GM12878 (cell line): ENCODE measurements at regions not wholly inside any gene's neighbourhood (a gene's known extent, or its start where the extent isn't known, plus 50 kb on each side); places are given as distances from the start of the nearest gene placed in this dataset.
A peak's percentile ranks its signal among the peaks of the same experiment; 100 is the strongest.

Experiments
- ATF7 ChIP-seq: fragments of 450-650 bp; IDR thresholded peaks from 2 replicates; pipeline ENCODE4 v1.6.1; 2016; ENCODE audit warnings: low read depth, mild to moderate bottlenecking
- BCL11A ChIP-seq: IDR thresholded peaks from 2 replicates; pipeline ENCODE4 v1.6.1; 2011; ENCODE audit warnings: low read depth, low read length
- CBX3 ChIP-seq: fragments of 200-600 bp; sonication (generic); IDR thresholded peaks from 2 replicates; pipeline ENCODE4 v1.6.1; 2016; ENCODE audit warnings: low read depth, borderline replicate concordance
- CREM ChIP-seq: IDR thresholded peaks from 2 replicates; pipeline ENCODE4 v1.6.1; 2014; ENCODE audit warnings: antibody characterized with exemption, low read depth
- DPF2 ChIP-seq: fragments of 450-650 bp; IDR thresholded peaks from 2 replicates; pipeline ENCODE4 v1.6.1; 2017; ENCODE audit warnings: mild to moderate bottlenecking
- EGR1 ChIP-seq, 2 experiments: IDR thresholded peaks; 1 replicate in 1 of 2; 2 replicates in 1 of 2; pipeline ENCODE4 v1.6.1; 2011 to 2012; ENCODE audit warnings: low read depth in 2 of 2, low read length in 2 of 2, borderline replicate concordance in 1 of 2, mild to moderate bottlenecking in 1 of 2, moderate library complexity in 1 of 2
- FOXM1 ChIP-seq: IDR thresholded peaks from 2 replicates; pipeline ENCODE4 v1.6.1; 2012; ENCODE audit warnings: low read depth, mild to moderate bottlenecking, inconsistent platforms, low read length, moderate library complexity
- GABPA ChIP-seq: IDR thresholded peaks from 2 replicates; pipeline ENCODE4 v1.6.1; 2014; ENCODE audit warnings: antibody characterized with exemption, low read depth, mild to moderate bottlenecking, inconsistent platforms
- IKZF2 ChIP-seq, 2 experiments: fragments of 450-650 bp; IDR thresholded peaks; 2 replicates each; pipeline ENCODE4 v1.6.1; 2017; ENCODE audit warnings: mild to moderate bottlenecking in 2 of 2, moderate library complexity in 2 of 2
- IRF5 ChIP-seq: fragments of 450-650 bp; IDR thresholded peaks from 2 replicates; pipeline ENCODE4 v1.6.1; 2017; ENCODE audit warnings: borderline replicate concordance
- KLF5 ChIP-seq: fragments of 450-650 bp; IDR thresholded peaks from 2 replicates; pipeline ENCODE4 v1.6.1; 2014; ENCODE audit warnings: mild to moderate bottlenecking; ENCODE audit not compliant: partially characterized antibody
- NFYA ChIP-seq: IDR thresholded peaks from 2 replicates; pipeline ENCODE4 v1.6.1; 2011; ENCODE audit warnings: low read depth, mild to moderate bottlenecking, low read length, improper control_type of control experiment, borderline replicate concordance
- PAX8 ChIP-seq: fragments of 450-650 bp; IDR thresholded peaks from 2 replicates; pipeline ENCODE4 v1.6.1; 2017; ENCODE audit warnings: mild to moderate bottlenecking, moderate library complexity
- RBBP5 ChIP-seq: fragments of 200-600 bp; sonication (generic); conservative IDR thresholded peaks from 2 replicates; pipeline ENCODE4 v1.6.1; 2016
- RFX5 ChIP-seq: IDR thresholded peaks from 2 replicates; pipeline ENCODE4 v1.6.1; 2011; ENCODE audit warnings: low read depth, low read length, improper control_type of control experiment
- SMAD1 ChIP-seq: fragments of 450-650 bp; IDR thresholded peaks from 2 replicates; pipeline ENCODE4 v1.6.1; 2018; ENCODE audit warnings: mild to moderate bottlenecking, low read depth; ENCODE audit not compliant: partially characterized antibody
- SREBF2 ChIP-seq: IDR thresholded peaks from 2 replicates; pipeline ENCODE4 v1.6.1; 2012; ENCODE audit warnings: mild to moderate bottlenecking, low read length
- SRF ChIP-seq, 2 experiments: IDR thresholded peaks; 2 replicates each; pipeline ENCODE4 v1.6.1; 2011; ENCODE audit warnings: low read depth in 2 of 2, low read length in 2 of 2, mild to moderate bottlenecking in 1 of 2, moderate library complexity in 1 of 2
- SUPT20H ChIP-seq: IDR thresholded peaks from 2 replicates; pipeline ENCODE4 v1.6.1; 2011; ENCODE audit warnings: low read depth, mild to moderate bottlenecking, low read length, moderate library complexity, borderline replicate concordance; ENCODE audit not compliant: control insufficient read depth
- WRNIP1 ChIP-seq: IDR thresholded peaks from 2 replicates; pipeline ENCODE4 v1.6.1; 2011; ENCODE audit warnings: low read depth, low read length, improper control_type of control experiment, borderline replicate concordance
- YY1 ChIP-seq: IDR thresholded peaks from 2 replicates; pipeline ENCODE4 v1.6.1; 2011; ENCODE audit warnings: low read depth, mild to moderate bottlenecking, low read length
- ZNF274 ChIP-seq: IDR thresholded peaks from one replicate; pipeline ENCODE4 v1.8.0; 2011; ENCODE audit not compliant: insufficient read length, insufficient read depth
- ZSCAN29 ChIP-seq: fragments of 450-650 bp; IDR thresholded peaks from 2 replicates; pipeline ENCODE4 v1.6.1; 2017; ENCODE audit warnings: mild to moderate bottlenecking, moderate library complexity
- TF ChIP-seq, protein P1 (sequence below): IDR thresholded peaks from 2 replicates; pipeline ENCODE4 v1.6.1; 2012; ENCODE audit warnings: low read depth, low read length, improper control_type of control experiment
- TF ChIP-seq, protein P2 (sequence below): fragments of 450-650 bp; IDR thresholded peaks from 2 replicates; pipeline ENCODE4 v1.6.1; 2017; ENCODE audit warnings: low read depth, mild to moderate bottlenecking, moderate library complexity
- TF ChIP-seq, protein P3 (sequence below): fragments of 450-650 bp; IDR thresholded peaks from 2 replicates; pipeline ENCODE4 v1.6.1; 2016; ENCODE audit warnings: mild to moderate bottlenecking
- TF ChIP-seq, protein P4 (sequence below): fragments of 450-650 bp; IDR thresholded peaks from 2 replicates; pipeline ENCODE4 v1.6.1; 2017; ENCODE audit warnings: mild to moderate bottlenecking

- TF ChIP-seq SUPT20H (no peak), SREBF2 (no peak), RBBP5 (no peak), NFYA (no peak), SMAD1 (no peak), KLF5 (no peak), PAX8 (no peak), BCL11A (peak; percentile 80; the same call in 1 of the 2 replicates), IRF5 (no peak), ZNF274 (no peak), RFX5 (no peak), CREM (no peak), WRNIP1 (no peak), ATF7 (peak; percentile 77), GABPA (no peak), IKZF2 (IDR thresholded peaks at IDR 0.05) (peak; percentile 94 to 96), SRF (IDR thresholded peaks at IDR 0.05; ENCODE audit: low read depth in 2 of 2, low read length in 2 of 2) (no peak), YY1 (no peak), ZSCAN29 (no peak), DPF2 (peak; percentile 70), CBX3 (no peak), FOXM1 (peak; percentile 78; the same call in 1 of the 2 replicates), EGR1 (IDR thresholded peaks at IDR 0.05; ENCODE audit: borderline replicate concordance in 1 of 2, low read depth in 2 of 2, low read length in 2 of 2) (no peak)
- TF ChIP-seq, protein P1, sequence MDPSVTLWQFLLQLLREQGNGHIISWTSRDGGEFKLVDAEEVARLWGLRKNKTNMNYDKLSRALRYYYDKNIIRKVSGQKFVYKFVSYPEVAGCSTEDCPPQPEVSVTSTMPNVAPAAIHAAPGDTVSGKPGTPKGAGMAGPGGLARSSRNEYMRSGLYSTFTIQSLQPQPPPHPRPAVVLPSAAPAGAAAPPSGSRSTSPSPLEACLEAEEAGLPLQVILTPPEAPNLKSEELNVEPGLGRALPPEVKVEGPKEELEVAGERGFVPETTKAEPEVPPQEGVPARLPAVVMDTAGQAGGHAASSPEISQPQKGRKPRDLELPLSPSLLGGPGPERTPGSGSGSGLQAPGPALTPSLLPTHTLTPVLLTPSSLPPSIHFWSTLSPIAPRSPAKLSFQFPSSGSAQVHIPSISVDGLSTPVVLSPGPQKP, result no peak
- TF ChIP-seq, protein P2, sequence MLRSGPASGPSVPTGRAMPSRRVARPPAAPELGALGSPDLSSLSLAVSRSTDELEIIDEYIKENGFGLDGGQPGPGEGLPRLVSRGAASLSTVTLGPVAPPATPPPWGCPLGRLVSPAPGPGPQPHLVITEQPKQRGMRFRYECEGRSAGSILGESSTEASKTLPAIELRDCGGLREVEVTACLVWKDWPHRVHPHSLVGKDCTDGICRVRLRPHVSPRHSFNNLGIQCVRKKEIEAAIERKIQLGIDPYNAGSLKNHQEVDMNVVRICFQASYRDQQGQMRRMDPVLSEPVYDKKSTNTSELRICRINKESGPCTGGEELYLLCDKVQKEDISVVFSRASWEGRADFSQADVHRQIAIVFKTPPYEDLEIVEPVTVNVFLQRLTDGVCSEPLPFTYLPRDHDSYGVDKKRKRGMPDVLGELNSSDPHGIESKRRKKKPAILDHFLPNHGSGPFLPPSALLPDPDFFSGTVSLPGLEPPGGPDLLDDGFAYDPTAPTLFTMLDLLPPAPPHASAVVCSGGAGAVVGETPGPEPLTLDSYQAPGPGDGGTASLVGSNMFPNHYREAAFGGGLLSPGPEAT, result peak; percentile 88
- TF ChIP-seq, protein P3, sequence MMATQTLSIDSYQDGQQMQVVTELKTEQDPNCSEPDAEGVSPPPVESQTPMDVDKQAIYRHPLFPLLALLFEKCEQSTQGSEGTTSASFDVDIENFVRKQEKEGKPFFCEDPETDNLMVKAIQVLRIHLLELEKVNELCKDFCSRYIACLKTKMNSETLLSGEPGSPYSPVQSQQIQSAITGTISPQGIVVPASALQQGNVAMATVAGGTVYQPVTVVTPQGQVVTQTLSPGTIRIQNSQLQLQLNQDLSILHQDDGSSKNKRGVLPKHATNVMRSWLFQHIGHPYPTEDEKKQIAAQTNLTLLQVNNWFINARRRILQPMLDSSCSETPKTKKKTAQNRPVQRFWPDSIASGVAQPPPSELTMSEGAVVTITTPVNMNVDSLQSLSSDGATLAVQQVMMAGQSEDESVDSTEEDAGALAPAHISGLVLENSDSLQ, result no peak
- TF ChIP-seq, protein P4, sequence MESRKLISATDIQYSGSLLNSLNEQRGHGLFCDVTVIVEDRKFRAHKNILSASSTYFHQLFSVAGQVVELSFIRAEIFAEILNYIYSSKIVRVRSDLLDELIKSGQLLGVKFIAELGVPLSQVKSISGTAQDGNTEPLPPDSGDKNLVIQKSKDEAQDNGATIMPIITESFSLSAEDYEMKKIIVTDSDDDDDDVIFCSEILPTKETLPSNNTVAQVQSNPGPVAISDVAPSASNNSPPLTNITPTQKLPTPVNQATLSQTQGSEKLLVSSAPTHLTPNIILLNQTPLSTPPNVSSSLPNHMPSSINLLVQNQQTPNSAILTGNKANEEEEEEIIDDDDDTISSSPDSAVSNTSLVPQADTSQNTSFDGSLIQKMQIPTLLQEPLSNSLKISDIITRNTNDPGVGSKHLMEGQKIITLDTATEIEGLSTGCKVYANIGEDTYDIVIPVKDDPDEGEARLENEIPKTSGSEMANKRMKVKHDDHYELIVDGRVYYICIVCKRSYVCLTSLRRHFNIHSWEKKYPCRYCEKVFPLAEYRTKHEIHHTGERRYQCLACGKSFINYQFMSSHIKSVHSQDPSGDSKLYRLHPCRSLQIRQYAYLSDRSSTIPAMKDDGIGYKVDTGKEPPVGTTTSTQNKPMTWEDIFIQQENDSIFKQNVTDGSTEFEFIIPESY, result no peak
Measured at GRCh38 chr10:3865565-3865964, 80.6 kb upstream of the KLF6 start (continued).
